H1 (cell line): ENCODE measurements at regions not wholly inside any gene's neighbourhood (a gene's known extent, or its start where the extent isn't known, plus 50 kb on each side); places are given as distances from the start of the nearest gene placed in this dataset.

ENCODE experiments used
- CTCF ChIA-PET: fragments of 300-600 bp; sonication (Branson Sonifier 250); formaldehyde crosslinking; loops from one replicate; lab custom pipeline; 2021; ENCODE audit not compliant: partially characterized antibody; lab: Charles Lee
- POLR2A ChIA-PET: fragments of 300-600 bp; sonication (Branson Sonifier 250); formaldehyde crosslinking; loops from one replicate; lab custom pipeline; 2021; ENCODE audit warnings: inconsistent platforms; ENCODE audit not compliant: partially characterized antibody; lab: Charles Lee
- DNase-seq, 2 experiments: peaks; one replicate each; pipeline versions ENCODE4 v3.0.0 to v3.0.0-alpha.2; 2010 to 2022; ENCODE audit warnings: low spot score in 2 of 2, low read depth in 1 of 2, mixed read lengths in 1 of 2
- FAIRE-seq: peaks from 2 replicates; lab custom pipeline; 2011; peaks lifted over from hg19 to GRCh38; lab: Jason Lieb, UNC
- H2AFZ ChIP-seq: 2 replicates; pipeline ENCODE4 v1.8.1; 2012; ENCODE audit warnings: low read length, inconsistent platforms
- H2AK5ac ChIP-seq: 2 replicates; pipeline ENCODE4 v1.6.1; 2013; ENCODE audit warnings: low read depth, low read length
- H2BK120ac ChIP-seq: replicated peaks from 2 replicates; pipeline ENCODE3; 2013; ENCODE audit warnings: low read depth, low read length, inconsistent platforms
- H2BK12ac ChIP-seq: 2 replicates; pipeline ENCODE4 v1.6.1; 2013; ENCODE audit warnings: low read depth, low read length
- H2BK15ac ChIP-seq: 2 replicates; pipeline ENCODE4 v1.6.1; 2013; ENCODE audit warnings: low read length
- H2BK20ac ChIP-seq: 2 replicates; pipeline ENCODE4 v1.6.1; 2013; ENCODE audit warnings: low read length
- H2BK5ac ChIP-seq: 2 replicates; pipeline ENCODE4 v1.6.1; 2013; ENCODE audit warnings: low read depth, low read length
- H3K14ac ChIP-seq: 2 replicates; pipeline ENCODE4 v1.6.1; 2013; ENCODE audit warnings: inconsistent platforms; ENCODE audit not compliant: insufficient read length
- H3K18ac ChIP-seq: 2 replicates; pipeline ENCODE4 v1.6.1; 2013; ENCODE audit warnings: low read length; ENCODE audit errors: extremely low read depth
- H3K23ac ChIP-seq: 2 replicates; pipeline ENCODE4 v1.6.1; 2013; ENCODE audit warnings: inconsistent platforms; ENCODE audit not compliant: insufficient read length
- H3K23me2 ChIP-seq: 2 replicates; pipeline ENCODE4 v1.6.1; 2013; ENCODE audit warnings: low read depth, low read length
- H3K27ac ChIP-seq: 2 replicates; pipeline ENCODE4 v1.6.1; 2011; ENCODE audit warnings: low read depth, low read length, inconsistent platforms
- H3K27me3 ChIP-seq, 4 experiments: replicated peaks in 1 of 4; 1 replicate in 1 of 4; 2 replicates in 3 of 4; pipeline versions ENCODE4 v1.6.1 to v1.8.1; 2011 to 2013; ENCODE audit warnings: low read length in 3 of 4, mild to moderate bottlenecking in 3 of 4, inconsistent platforms in 2 of 4, mixed read lengths in 2 of 4, moderate library complexity in 1 of 4; ENCODE audit not compliant: control insufficient read depth in 3 of 4, insufficient read depth in 3 of 4; ENCODE audit errors: extremely low read depth in 1 of 4
- H3K36me3 ChIP-seq, 4 experiments: 2 replicates each; pipeline versions ENCODE4 v1.6.1 to v1.8.1; 2011 to 2013; ENCODE audit warnings: mild to moderate bottlenecking in 4 of 4, low read length in 3 of 4, moderate library complexity in 2 of 4, control low read depth in 1 of 4, inconsistent platforms in 1 of 4; ENCODE audit not compliant: insufficient read depth in 4 of 4, control insufficient read depth in 2 of 4
- H3K4ac ChIP-seq: replicated peaks from 2 replicates; pipeline ENCODE3; 2013; ENCODE audit warnings: low read length, low read depth, mixed read lengths, inconsistent platforms; ENCODE audit not compliant: insufficient read length
- H3K4me1 ChIP-seq, 4 experiments: replicated peaks in 1 of 4; 1 replicate in 1 of 4; 2 replicates in 3 of 4; pipeline versions ENCODE4 v1.6.1 to v1.8.1; 2011 to 2013; ENCODE audit warnings: low read length in 3 of 4, inconsistent platforms in 2 of 4, mixed read lengths in 1 of 4; ENCODE audit not compliant: insufficient read depth in 4 of 4, control insufficient read depth in 3 of 4
- H3K4me2 ChIP-seq, 2 experiments: 2 replicates each; pipeline versions ENCODE4 v1.6.1 to v1.8.1; 2011 to 2013; ENCODE audit warnings: low read depth in 2 of 2, low read length in 2 of 2, control low read depth in 1 of 2, inconsistent platforms in 1 of 2, mild to moderate bottlenecking in 1 of 2; ENCODE audit not compliant: insufficient read depth in 1 of 2
- H3K4me3 ChIP-seq, 4 experiments: fragments of 200-600, 300-600 bp in 1 of 4; sonication (generic), shearing (Covaris generic), sonication (Bioruptor Twin) in 1 of 4; 2 replicates each; pipeline versions ENCODE4 v1.5.1 to v1.8.1; 2011 to 2016; ENCODE audit warnings: low read length in 4 of 4, low read depth in 3 of 4, control low read depth in 2 of 4, inconsistent platforms in 2 of 4, mild to moderate bottlenecking in 2 of 4, mixed read lengths in 1 of 4, moderate library complexity in 1 of 4; ENCODE audit not compliant: insufficient read depth in 2 of 4; ENCODE audit errors: extremely low read depth in 1 of 4
- H3K56ac ChIP-seq: replicated peaks from 2 replicates; pipeline ENCODE3; 2013; ENCODE audit warnings: low read depth, mild to moderate bottlenecking, mixed read lengths, low read length, inconsistent platforms; ENCODE audit not compliant: insufficient read length
- H3K79me1 ChIP-seq: 2 replicates; pipeline ENCODE4 v1.6.1; 2013; ENCODE audit warnings: low read depth, low read length, control low read depth
- H3K79me2 ChIP-seq, 2 experiments: 2 replicates each; pipeline versions ENCODE4 v1.6.1 to v1.8.1; 2012 to 2013; ENCODE audit warnings: low read length in 2 of 2, mild to moderate bottlenecking in 2 of 2, inconsistent platforms in 1 of 2; ENCODE audit not compliant: insufficient read depth in 2 of 2, control insufficient read depth in 1 of 2
- H3K9ac ChIP-seq, 4 experiments: replicated peaks in 1 of 4; 1 replicate in 1 of 4; 2 replicates in 3 of 4; pipeline versions ENCODE4 v1.6.1 to v1.8.1; 2011 to 2013; ENCODE audit warnings: low read depth in 3 of 4, low read length in 3 of 4, control low read depth in 2 of 4, mild to moderate bottlenecking in 2 of 4, moderate library complexity in 2 of 4, inconsistent platforms in 1 of 4; ENCODE audit errors: extremely low read depth in 1 of 4
- H3K9me3 ChIP-seq, 2 experiments: 2 replicates each; pipeline versions ENCODE4 v1.6.1 to v1.8.1; 2012 to 2013; ENCODE audit warnings: mild to moderate bottlenecking in 2 of 2, moderate library complexity in 2 of 2, control low read depth in 1 of 2, inconsistent platforms in 1 of 2, low read depth in 1 of 2, low read length in 1 of 2, mixed read lengths in 1 of 2; ENCODE audit not compliant: insufficient read depth in 2 of 2
- H4K20me1 ChIP-seq, 2 experiments: replicated peaks in 1 of 2; 2 replicates each; pipeline versions ENCODE3 to v1.8.1; 2011 to 2013; ENCODE audit warnings: inconsistent platforms in 2 of 2, low read length in 2 of 2, mild to moderate bottlenecking in 1 of 2; ENCODE audit not compliant: insufficient read depth in 2 of 2, control insufficient read depth in 1 of 2
- H4K5ac ChIP-seq: 2 replicates; pipeline ENCODE4 v1.6.1; 2013; ENCODE audit warnings: low read length, low read depth, mixed read lengths, inconsistent platforms; ENCODE audit not compliant: insufficient read length
- H4K8ac ChIP-seq: 2 replicates; pipeline ENCODE4 v1.8.0; 2013; ENCODE audit warnings: mild to moderate bottlenecking, moderate library complexity, low read length, inconsistent platforms; ENCODE audit not compliant: insufficient read depth; ENCODE audit errors: extremely low read depth
- H4K91ac ChIP-seq: replicated peaks from 2 replicates; pipeline ENCODE3; 2013; ENCODE audit warnings: low read length, mixed read lengths, inconsistent platforms; ENCODE audit not compliant: insufficient read length
- GTF2F1 ChIP-seq: IDR thresholded peaks from 2 replicates; pipeline ENCODE4 v1.6.1; 2012; ENCODE audit warnings: low read depth, low read length, improper control_type of control experiment, borderline replicate concordance
- MAFK ChIP-seq: IDR thresholded peaks from 2 replicates; pipeline ENCODE4 v1.6.1; 2012; ENCODE audit warnings: low read depth, mild to moderate bottlenecking, improper control_type of control experiment, low read length
- WGBS, 2 experiments: shearing (Covaris generic) in 1 of 2; methylation state at CpG; one replicate each; pipeline versions ENCODE4 v1.1.6 to v1.1.7; 2013 to 2015; ENCODE audit warnings: low lambda C conversion rate in 2 of 2, mixed read lengths in 2 of 2, inconsistent platforms in 1 of 2, low coverage in 1 of 2, missing lambda C conversion rate in 1 of 2; ENCODE audit not compliant: insufficient replicate concordance in 2 of 2, insufficient coverage in 1 of 2, insufficient read length in 1 of 2; ENCODE audit errors: extremely low coverage in 1 of 2, missing lambda C conversion rate in 1 of 2; 5-methylcytosine and 5-hydroxymethylcytosine counted together

DNA sequence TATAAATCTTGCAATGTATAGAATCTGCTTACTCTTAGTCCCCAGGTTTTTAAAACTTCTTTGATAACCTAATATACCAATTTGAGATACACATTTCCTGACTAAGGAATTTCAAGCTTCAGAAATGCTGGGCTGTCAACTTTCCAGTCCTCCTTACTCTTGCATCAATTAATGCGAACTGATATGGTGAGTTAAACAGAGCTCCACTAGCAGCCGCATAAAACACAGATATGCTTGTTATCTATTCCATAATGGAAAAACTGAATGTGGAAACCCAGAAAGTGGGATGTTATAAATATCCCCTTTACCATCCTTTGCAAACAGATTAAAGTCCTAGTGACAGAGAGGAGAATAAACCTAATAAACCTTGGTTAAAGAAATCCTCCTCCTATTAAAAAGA lies 1913.7 kb downstream of the STIM2 start:
- H4K20me1 ChIP-seq: no peaks in the 10 kb centered on the region
- no peak overlapping the region for H3K23ac ChIP-seq
- H4K91ac ChIP-seq: no peak overlapping the region
- FAIRE-seq (no peak), DNase-seq (no peak)
- no peak overlapping the region for H3K14ac ChIP-seq
- no peak overlapping the region for H2BK120ac ChIP-seq
- no peak overlapping the region for H3K9ac ChIP-seq
- H2BK15ac ChIP-seq: no peak overlapping the region
- no peak overlapping the region for H3K56ac ChIP-seq
- no peak overlapping the region for H4K5ac ChIP-seq
- H2BK5ac ChIP-seq: no peak overlapping the region
- H3K18ac ChIP-seq: no peak overlapping the region
- peaks cover 0 to 1% (median 0%) of the 10 kb centered on the region in 4 experiments; a peak in 1 of 7 replicates for H3K27me3 ChIP-seq
- H3K36me3 ChIP-seq: no peaks in the 10 kb centered on the region
- H3K23me2 ChIP-seq: no peaks in the 10 kb centered on the region
- no peak overlapping the region for H2AFZ ChIP-seq
- POLR2A ChIA-PET: no interaction called here
- H3K4ac ChIP-seq: no peak overlapping the region
- no peaks in the 10 kb centered on the region for H3K79me1 ChIP-seq
- no peak overlapping the region for H3K27ac ChIP-seq
- no peaks in the 10 kb centered on the region for H3K79me2 ChIP-seq
- no peak overlapping the region for H2BK20ac ChIP-seq
- no peaks in the 10 kb centered on the region for H3K9me3 ChIP-seq
- WGBS, 2 experiments: 75% methylated on average over 2 of the region's 2 CpGs; no CpG with 5 or more reads in 1 of the 2 experiments
- no peaks in the 10 kb centered on the region for H3K4me1 ChIP-seq
- CTCF ChIA-PET: interaction anchor here (1.1 kb wide), 1 partner anchor 14 kb away, joined by 3 read pairs; no protein-coding TSS in a partner anchor
- no peak for TF ChIP-seq GTF2F1
- no peak for TF ChIP-seq MAFK
- H2BK12ac ChIP-seq: no peak overlapping the region
- no peak overlapping the region for H3K4me3 ChIP-seq
- no peak overlapping the region for H2AK5ac ChIP-seq
- H4K8ac ChIP-seq: no peak overlapping the region
- no peak overlapping the region for H3K4me2 ChIP-seq
